ENCODE measurements at regions not wholly inside any gene's neighbourhood (a gene's known extent, or its start where the extent isn't known, plus 50 kb on each side); places are given as distances from the start of the nearest gene placed in this dataset.

DNA sequence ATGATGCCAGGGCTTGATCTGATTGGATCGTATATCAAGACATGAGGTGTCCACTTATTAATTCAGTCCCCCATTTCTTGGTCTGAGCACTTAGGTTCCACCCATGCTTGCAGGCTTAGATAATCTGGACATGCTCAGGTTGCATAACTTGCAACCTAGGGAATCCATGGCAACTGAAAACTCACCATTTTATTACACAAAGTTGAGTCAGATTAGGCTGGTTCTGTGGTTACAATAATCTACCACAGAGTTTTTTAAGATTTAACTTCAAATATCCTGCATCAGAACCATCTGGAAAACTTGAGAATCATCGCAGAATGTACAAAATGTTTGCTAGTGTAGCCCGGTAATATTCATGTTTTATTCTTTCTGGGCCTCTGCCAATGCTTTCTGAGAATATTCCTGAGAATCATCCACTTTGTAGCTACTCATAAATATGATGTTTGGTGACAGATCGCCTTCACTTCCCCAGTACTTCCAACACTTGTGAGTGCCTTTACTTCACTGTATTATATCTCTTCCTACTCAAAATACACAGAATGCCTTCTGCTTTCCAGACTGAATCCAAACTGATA is 707.2 kb upstream of the ADAMTS5 start:
- FAIRE-seq = no peak

DNA sequence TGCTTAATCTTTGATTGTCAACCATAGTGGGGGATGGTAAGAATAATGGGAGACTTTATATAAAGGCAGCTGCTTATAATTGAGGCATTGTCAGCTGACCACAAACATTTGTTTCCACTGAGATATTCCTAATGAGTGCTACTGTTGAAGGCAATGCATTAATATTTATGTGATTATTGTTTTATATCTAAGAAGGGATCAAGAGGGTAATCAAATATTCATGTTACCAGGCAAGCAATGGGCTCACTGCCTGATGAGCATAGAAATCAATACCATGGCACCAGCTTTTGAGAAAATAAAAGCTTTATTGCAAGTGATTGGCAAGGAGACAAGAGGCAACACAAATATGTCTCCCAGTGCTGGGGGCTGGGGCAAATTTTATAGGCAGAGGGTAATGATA is 706.7 kb upstream of the ADAMTS5 start:
- no peak for FAIRE-seq

DNA sequence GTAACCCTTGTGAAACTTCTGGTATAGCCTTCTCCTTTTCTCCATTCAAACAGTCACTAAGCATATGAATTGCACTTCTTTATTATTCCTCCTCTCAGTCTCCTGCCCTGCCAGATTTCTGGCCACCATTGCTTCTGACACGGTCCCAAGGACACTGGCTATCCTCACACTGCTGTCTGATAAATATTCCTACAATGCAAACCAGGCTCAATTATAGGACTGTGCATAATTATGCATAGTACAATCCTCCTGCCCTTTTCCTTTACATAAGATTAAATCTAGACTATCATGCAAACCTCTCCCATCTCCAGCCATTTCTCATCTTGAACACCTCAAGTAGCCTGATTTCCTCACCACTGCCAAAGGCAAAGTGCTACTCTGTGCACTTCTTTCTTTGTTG is 704.3 kb upstream of the ADAMTS5 start:
- no peak for FAIRE-seq

DNA sequence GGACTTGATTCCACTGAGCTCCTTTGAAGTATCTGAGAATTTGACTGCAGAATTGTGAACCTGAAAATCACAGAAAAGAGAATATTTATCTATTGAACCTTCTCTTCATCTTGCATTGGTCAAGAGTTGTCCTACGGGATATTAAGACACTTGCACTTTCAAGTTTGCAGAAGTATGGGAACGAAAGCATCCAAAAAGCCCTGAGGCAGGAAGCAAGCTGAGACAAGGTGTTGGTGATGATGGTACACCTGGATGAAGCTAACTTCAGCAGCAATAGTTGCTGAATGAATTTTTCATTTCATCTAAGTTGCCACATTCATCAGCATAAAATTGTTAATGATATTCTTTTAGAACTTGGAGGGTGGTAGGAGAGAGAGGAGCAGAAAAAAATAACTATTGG is 686.6 kb upstream of the ADAMTS5 start:
- FAIRE-seq = no peak

DNA sequence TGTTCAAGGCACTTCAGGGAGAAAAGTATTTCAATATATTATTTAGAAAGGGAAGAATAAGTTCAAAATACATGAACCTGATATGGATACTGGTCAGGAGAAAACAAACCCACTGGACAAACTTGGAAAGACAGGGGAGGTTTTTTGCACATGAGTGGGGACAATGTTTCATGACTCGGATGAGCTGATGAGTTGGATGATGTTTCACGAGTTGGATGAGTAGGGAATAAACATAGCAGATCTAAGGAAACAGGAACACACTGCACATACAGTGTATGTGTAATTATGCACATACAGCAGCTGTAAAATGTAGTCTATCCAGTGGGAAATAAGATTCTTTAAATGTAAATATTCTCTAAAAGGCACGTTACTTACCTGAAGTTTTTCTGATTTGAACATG is 682.9 kb upstream of the ADAMTS5 start:
- FAIRE-seq = no peak

DNA sequence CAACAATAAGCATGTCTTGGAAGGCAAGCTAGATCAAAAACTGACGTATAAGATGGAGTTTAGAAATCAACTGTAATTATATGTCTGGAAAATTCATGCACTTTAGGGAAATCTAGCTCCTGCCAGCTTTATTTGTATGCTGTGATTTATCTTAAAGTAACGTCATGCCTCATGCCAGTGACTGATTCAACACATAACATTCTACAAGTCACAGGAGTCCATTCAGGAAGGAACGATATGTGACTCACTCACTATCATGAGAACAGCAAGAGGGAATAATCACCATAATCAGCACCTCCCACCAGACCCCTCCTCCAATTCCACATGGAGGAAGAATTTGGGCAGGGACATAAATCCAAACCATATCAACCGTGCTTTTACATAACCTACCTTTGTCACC is 682.4 kb upstream of the ADAMTS5 start:
- no peak for FAIRE-seq

DNA sequence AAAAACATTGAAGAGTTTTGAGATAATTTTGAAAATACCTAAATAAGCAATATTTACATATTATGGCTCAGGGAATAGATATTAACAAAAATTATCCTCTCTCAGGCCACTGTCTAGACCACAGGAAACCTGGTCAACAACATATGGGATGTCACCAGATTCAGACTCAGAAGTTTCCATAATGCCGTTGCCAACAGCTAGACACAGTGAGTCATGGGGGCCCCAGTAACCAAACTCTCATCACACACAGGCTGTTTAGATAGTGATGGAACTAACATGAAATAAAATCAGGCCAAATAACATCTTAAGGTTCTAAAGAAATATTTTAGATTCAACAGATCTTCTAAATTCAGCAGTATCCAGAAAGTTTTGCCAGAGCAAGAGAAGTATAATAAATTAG is 681.7 kb upstream of the ADAMTS5 start:
- no peak for FAIRE-seq

DNA sequence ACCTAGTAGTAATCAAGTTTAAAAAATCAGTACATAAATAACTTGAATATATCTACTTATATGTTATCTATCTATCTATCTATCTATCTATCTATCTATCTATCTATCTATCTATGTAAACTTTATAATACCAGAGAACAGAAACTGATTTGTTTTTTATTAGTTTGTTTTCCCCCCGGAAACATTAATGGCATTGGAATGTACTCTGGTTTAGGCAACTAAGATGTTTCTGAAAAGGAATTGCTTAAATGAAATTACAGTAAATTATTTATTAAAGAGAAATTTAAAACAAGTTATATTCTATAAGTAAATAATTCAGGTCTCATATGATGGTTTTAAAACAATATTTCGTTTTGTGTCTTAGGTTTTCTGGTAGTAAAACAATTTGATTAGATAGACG is 681.0 kb upstream of the ADAMTS5 start:
- no peak for FAIRE-seq

DNA sequence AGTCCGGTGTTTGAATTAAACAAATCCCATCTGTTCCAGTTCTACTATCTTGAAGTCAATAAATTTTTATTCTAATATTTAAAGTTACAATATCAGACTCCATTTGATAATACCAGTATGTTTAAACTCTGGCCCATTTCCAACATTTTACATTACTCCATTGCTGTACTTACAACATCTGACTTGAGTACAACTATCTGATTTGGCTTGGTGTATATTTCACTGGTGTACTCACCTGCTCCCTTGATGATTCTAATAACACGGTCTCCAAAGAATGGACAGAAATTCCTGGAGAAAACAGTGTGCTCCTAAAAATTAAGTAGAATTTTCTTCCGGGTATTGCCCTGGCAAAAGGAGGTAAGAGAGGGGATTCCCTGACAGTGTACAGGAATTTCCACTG is 680.5 kb upstream of the ADAMTS5 start:
- no peak for FAIRE-seq

DNA sequence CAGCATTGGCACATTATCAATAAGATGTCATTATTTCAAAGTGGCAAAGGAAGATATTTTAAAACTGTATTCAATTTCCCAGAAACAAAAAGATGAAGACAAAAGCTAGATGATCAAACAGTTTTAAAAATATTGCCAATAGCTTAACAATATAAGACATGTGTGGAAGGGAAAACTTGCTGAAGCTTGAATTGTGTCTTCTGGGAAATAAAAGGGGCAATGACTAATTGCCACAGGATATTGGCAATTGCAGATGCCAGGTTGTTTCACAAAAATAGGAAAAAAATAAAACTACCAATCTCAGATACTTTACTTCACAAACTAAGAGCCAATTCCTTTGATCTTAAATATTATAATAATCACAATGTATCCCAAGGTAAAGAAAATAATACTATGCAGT is 679.8 kb upstream of the ADAMTS5 start:
- no peak for FAIRE-seq

DNA sequence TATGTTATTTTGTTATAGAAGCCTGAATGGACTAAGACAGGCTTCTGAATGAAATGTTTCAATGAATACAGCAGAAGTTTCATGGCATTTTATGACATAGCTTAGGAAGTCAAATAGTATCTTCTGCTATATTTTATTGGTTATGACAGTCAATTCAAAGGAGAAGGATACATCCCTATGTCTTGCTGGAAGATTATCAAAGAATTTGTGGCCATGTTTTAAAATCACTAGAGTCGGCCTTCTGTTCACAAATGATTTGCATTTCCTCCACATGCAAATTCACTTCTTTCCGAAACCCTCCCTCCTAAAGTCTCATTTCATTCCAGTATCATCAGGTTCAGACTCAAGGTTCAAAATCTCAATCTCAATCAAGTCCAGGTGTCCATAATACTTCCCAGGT is 679.2 kb upstream of the ADAMTS5 start:
- FAIRE-seq = no peak

DNA sequence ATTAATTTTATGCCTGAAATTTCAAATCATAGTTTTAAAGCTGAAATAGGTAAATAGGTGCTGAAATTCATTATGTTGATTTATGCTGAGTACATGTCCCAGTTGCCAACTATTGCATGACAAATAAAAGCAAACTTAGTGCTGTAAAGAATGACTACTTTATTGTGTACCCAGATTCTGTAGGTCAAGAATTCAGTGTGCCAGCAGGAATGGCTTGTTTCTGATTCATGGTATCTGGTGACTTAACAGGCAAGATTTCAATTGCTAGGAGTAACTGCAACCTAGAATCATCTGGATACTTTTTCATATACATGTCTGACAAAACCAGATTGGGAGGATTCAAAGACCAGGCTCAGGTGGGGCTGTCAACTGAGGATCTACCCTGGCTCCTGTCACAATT is 678.4 kb upstream of the ADAMTS5 start:
- FAIRE-seq = no peak

DNA sequence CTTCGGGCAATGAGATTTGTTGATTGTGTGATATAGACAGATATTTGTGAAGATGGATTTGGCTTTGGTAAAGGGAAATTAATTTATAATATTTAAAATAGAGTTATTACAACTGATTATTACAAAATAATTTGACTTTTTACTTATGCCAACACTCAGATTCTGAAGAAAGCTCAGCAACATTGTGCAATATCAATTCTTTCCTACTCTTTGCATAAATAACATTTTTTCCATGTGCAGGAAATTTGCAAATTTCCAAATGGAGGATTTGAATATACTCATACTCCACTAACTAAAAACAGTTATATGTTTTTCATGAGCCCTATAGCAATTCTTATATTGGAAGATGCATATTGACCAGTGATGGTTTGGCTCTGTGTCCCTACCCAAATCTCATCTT is 676.4 kb upstream of the ADAMTS5 start:
- FAIRE-seq = no peak

DNA sequence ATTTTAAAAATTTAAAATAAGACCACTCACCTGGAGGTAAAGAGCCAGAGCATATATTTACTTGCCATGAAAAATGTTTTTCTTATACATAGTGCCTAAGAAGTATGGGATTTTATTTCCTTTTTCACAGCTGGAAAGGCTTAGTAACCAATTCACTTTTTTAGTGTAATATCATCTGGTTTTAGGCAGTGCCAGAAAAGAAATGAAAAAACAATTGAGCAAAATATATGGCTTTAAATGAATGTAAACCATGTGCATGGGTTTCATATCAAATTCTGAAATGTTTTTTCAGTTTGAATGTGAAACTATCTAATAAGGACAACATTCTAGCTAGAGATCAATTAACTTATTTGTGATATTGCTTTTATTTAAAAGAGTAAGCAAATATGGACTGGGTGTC is 672.4 kb upstream of the ADAMTS5 start:
- no peak for FAIRE-seq

DNA sequence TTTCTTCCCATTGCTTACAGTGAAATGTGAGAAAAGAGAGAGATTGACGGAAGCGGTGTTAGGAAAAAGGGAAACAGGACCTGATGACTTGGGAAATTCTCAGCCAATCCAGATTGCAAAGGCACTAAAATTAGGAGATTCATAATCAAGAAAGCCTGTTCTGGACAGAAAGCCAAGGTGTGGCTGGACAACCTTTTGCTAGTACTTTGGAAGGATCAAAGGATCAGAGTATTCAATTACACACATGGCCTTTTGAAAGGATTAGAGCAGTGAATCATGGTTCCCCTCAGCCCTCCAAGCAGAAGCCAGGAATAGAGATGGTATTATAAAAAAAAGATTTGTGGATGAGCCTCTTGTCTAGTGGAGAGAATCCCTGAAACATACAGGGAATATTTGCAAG is 669.8 kb upstream of the ADAMTS5 start:
- no peak for FAIRE-seq

DNA sequence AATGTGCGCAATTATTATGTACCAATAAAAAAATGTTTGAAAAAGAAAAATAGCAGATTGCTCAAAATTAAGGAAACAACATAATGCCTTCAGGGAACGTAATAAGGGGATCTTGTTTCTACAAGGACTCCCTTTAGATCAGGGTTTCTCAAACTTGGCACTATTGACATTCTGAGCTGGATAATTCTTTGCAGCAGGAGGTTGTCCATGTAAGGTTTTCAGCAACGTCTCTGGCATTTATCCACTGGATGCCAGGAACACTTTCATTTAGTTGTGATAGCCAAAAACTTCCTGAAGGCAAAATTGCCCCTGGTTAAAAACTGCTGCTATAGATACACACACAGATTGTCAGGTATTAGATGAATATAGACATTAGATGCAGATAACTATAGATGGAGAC is 666.7 kb upstream of the ADAMTS5 start:
- FAIRE-seq = no peak

DNA sequence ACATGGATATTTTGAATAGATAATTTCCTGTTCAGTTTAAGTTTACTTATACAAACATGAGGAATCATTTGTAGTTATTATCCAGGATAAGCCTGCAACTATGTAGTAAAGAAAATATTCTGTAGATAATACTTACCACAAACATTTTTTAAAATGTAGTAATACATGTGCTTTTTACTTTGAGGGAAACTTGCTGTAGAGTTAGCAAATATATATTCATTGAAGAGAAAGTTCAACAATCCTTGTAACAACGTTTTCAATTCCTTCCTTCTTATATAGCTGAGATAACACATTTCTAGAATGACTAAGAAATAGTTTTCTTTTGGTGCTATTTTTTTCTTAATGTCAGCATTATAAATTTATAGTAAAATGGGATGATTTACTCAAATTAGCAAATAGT is 664.6 kb upstream of the ADAMTS5 start:
- no peak for FAIRE-seq

DNA sequence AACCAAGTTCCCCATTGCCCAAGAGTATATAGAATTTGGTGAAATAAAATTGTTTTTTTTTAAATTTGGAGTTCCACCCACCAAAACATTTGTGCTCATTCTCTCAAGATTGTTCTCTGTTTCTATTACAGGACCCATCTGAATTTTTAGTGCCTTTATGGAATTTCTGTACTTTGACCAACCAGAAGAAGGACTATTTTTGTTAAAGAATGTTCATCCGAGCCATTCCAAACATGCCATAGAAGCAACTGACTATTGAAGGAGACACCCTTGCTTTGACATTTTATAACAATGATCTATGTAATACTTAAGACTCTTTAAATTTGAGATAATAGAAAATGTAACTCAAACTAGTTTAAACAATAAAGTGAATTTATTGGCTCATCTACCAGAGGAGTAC is 655.7 kb upstream of the ADAMTS5 start:
- FAIRE-seq = no peak

DNA sequence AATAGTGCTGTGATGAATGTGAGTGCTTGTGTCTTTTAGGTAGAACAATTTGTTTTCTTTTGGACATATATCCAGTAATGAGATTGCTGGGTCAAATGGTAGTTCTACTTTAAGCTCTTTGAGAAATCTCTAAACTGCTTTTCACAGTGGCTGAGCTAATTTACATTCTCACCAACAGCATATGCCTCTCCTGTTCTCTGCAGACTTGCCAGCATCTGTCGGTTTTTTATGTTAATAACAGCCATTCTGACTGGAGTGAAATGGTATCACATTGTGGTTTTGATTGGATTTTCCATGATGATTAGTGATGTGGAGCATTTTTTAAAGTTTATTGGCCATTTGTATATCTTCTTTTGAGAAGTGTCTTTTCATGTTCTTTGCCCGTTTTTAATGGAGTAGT is 647.3 kb upstream of the ADAMTS5 start:
- no peak for FAIRE-seq

DNA sequence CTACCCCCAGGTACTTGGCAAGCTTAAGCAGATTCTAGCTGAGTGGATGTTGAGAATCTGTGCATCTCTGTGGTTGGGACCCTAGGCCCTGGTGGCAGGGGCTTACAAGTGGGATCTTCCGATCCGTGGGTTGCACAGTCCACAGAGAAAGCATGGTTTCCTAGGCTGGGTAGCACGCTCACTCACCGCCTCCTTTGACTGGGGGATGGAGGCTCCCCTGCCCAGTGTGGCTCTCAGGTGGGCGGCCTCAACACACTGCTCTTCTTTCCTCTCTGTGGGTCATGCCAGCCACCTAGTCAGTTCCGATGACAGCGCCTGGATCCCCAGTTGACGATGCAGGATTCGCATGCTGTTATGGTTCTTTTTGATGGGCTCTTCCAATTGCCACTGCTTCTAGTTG is 639.5 kb upstream of the ADAMTS5 start:
- FAIRE-seq = no peak

DNA sequence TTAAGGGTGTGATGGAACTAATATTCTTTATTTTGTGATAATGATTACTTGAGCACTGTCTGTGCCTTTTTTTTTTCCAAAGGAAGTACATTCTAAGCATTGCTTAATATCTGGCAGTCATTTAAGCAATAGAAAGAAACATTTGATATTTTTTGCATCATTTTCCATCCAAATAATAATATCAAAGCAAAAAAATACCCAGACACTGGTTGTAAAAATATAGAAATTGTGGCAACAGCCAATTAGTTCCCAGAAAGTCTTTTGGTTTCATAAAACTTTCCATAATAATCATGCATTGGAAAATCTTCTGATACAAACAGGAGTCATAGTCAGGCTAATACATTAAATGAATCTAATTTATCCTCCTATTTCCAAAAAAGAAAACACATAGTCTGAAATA is 629.3 kb upstream of the ADAMTS5 start:
- FAIRE-seq = no peak

DNA sequence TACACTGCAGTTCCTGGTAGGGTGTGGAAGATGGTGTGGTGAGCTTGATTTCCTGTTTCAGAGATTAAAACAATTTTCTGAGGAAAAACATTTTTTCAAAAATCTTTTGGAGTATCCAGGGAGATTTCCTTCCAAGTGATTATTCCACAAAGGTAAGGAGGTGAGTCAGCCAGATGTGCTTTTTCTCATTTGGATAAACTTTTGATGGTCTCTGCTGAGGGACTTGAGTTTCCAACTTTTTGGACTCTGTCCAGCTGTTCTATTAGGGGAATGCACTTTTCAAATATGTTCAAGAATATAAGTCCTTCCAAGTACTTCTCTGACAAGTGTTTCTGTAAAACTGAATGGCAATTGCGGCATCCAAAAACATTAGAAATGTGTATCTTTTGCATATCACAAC is 628.8 kb upstream of the ADAMTS5 start:
- FAIRE-seq = no peak

DNA sequence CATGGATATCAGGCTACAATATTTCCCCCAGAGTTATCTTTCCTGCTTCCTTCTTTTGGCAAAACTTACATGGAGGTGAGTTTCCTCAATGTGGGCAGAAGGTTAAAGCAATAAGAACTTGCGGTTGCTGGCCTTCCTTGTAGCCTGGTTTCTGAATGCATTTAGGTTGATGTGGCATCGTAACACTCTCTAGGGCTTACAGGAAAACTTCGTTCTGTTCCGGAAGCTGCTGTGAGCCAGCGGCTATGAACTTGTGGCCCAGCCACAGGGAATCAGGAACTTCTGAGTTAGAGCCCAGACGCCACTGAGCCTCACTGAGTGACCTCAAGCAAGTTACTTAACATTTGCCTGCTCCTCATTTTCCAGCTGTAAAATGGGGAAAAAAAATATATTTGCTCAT is 623.4 kb upstream of the ADAMTS5 start:
- FAIRE-seq = no peak

DNA sequence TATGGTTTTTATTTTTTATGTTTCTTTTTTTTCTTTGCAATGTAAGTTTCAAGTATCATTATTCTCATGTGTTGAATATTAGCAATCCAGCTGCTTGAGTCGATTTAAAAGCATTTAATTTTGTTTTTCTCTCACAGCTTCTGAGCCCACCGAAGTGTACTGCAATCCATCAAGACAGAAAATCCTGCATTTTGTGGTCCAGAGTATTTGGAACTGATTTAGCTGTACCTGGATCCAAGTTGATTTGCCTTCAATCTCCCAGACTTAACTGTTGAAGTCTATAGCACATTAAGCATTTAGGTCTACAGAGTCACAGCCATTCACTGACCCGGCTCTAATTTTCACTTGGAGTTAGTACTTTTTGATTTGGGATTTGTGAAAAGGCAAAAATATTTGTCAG is 622.9 kb upstream of the ADAMTS5 start:
- FAIRE-seq = no peak

DNA sequence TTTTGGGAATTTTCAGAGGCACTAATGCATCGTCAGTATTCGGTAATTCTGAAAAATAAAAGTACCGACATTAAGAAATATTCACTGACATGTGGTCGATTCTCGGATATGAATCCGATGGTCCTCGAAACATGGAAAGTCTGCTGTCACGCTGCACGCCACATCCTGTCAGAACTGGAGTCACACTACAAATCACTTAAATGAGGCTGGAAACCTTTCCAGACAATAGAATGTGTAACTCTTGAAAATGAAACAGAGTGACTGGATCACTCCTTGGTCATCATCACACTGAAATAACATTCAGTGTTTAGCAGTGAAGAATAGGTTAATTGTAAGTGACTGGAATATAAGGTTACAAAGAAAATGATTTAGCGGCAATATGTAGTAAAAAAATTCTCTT is 620.1 kb upstream of the ADAMTS5 start:
- no peak for FAIRE-seq

DNA sequence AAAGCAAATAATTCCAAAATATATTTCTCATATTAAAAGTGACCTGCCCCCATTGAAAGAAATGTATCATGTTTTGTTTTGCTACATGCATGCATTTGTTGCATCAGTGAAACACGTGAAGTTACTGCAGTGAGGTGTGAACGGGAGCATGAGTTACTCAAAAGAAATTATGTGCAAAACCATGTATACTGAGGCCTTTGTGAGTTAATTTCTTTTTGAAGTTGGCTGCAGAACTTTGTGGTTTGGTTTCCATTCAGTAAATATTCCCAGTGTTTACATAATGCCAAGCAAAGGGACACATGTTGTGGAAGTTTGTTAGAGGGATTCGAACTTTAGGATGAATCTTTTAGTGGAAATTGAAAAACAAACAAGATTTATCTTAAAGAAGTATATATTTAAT is 619.4 kb upstream of the ADAMTS5 start:
- no peak for FAIRE-seq

Measured in endometrium (tissue), 2 donors.